RWPE2 (cell line): ENCODE measurements at regions not wholly inside any gene's neighbourhood (a gene's known extent, or its start where the extent isn't known, plus 50 kb on each side); places are given as distances from the start of the nearest gene placed in this dataset.

ENCODE experiments used
- ATAC-seq: fragments of 200-7000 bp; cut with Tn5 transposase; 3 replicates; pipeline ENCODE4 v1.9.1; 2021; ENCODE audit warnings: low read depth
- DNase-seq: peaks from one replicate; pipeline ENCODE4 v3.0.0-alpha.2; 2020; ENCODE audit warnings: low spot score
- H3K27ac ChIP-seq: fragments of 450-650 bp; 2 replicates; pipeline ENCODE4 v1.5.1; 2017; ENCODE audit warnings: mild to moderate bottlenecking; ENCODE audit not compliant: poor library complexity, severe bottlenecking
- H3K27me3 ChIP-seq: fragments of 250-450 bp; sonication (Bioruptor Pico); 2 replicates; pipeline ENCODE4 v1.5.1; 2021; ENCODE audit warnings: mild to moderate bottlenecking, moderate library complexity; ENCODE audit not compliant: insufficient read depth, poor library complexity, severe bottlenecking
- H3K36me3 ChIP-seq: fragments of 250-450 bp; sonication (Bioruptor Pico); 2 replicates; pipeline ENCODE4 v1.5.1; 2020; ENCODE audit warnings: low read depth, mild to moderate bottlenecking, moderate library complexity
- H3K4me1 ChIP-seq: fragments of 250-450 bp; sonication (Bioruptor Pico); 2 replicates; pipeline ENCODE4 v1.5.1; 2021; ENCODE audit warnings: mild to moderate bottlenecking, moderate library complexity; ENCODE audit not compliant: insufficient read depth, poor library complexity, severe bottlenecking
- H3K4me3 ChIP-seq: fragments of 250-450 bp; sonication (Bioruptor Pico); 2 replicates; pipeline ENCODE4 v1.5.1; 2021; ENCODE audit warnings: mild to moderate bottlenecking, moderate library complexity; ENCODE audit not compliant: severe bottlenecking
- H3K9me3 ChIP-seq: fragments of 250-450 bp; sonication (Bioruptor Pico); 2 replicates; pipeline ENCODE4 v1.5.1; 2021; ENCODE audit warnings: mild to moderate bottlenecking, moderate library complexity; ENCODE audit not compliant: severe bottlenecking
- CTCF ChIP-seq: fragments of 450-650 bp; IDR thresholded peaks from one replicate; pipeline ENCODE4 v1.5.1; 2017; ENCODE audit warnings: mild to moderate bottlenecking, moderate library complexity; ENCODE audit not compliant: poor library complexity, severe bottlenecking

- H3K9me3 ChIP-seq: no peaks in the 10 kb centered on the region
- H3K4me1 ChIP-seq: no peaks in the 10 kb centered on the region
- H3K4me3 ChIP-seq: no peak overlapping the region
- no peak for DNase-seq
- no peaks in the 10 kb centered on the region for H3K27me3 ChIP-seq
- H3K27ac ChIP-seq: no peak overlapping the region
- no peaks in the 10 kb centered on the region for H3K36me3 ChIP-seq
- TF ChIP-seq CTCF: no peak
- ATAC-seq: peak; percentile 40; the same call in 1 of the 3 replicates
Measured at GRCh38 chr7:124482229-124482628, 283.4 kb downstream of the GPR37 start.

- H3K27ac ChIP-seq: no peak overlapping the region
- H3K4me3 ChIP-seq: no peak overlapping the region
- no peaks in the 10 kb centered on the region for H3K9me3 ChIP-seq
- no peak for TF ChIP-seq CTCF
- H3K27me3 ChIP-seq: no peaks in the 10 kb centered on the region
- ATAC-seq (no peak), DNase-seq (no peak)
- no peaks in the 10 kb centered on the region for H3K36me3 ChIP-seq
- H3K4me1 ChIP-seq: no peaks in the 10 kb centered on the region
Measured at GRCh38 chr7:124480821-124481290, 284.7 kb downstream of the GPR37 start.

GRCh38 chr7:124480036-124480820 is 285.4 kb downstream of the GPR37 start:
- H3K4me1 ChIP-seq: no peaks in the 10 kb centered on the region
- no peak for ATAC-seq
- DNase-seq: no peak
- no peak overlapping the region for H3K27ac ChIP-seq
- no peaks in the 10 kb centered on the region for H3K27me3 ChIP-seq
- no peaks in the 10 kb centered on the region for H3K36me3 ChIP-seq
- H3K4me3 ChIP-seq: no peak overlapping the region
- no peaks in the 10 kb centered on the region for H3K9me3 ChIP-seq
- no peak for TF ChIP-seq CTCF

- H3K27ac ChIP-seq: peak overlapping the region; percentile 18
Measured at GRCh38 chr7:124462249-124462648, 303.3 kb downstream of the GPR37 start.

More at GRCh38 chr7:124462249-124462648, 303.3 kb downstream of the GPR37 start:
- TF ChIP-seq CTCF: no peak
- peaks cover 13% of the 10 kb centered on the region for H3K4me1 ChIP-seq
- H3K4me3 ChIP-seq: no peak overlapping the region
- peak; percentile 89 for ATAC-seq
- no peaks in the 10 kb centered on the region for H3K9me3 ChIP-seq
- H3K36me3 ChIP-seq: no peaks in the 10 kb centered on the region
- no peaks in the 10 kb centered on the region for H3K27me3 ChIP-seq
- no peak for DNase-seq
